CD14-positive monocyte (primary cell): ENCODE measurements at regions not wholly inside any gene's neighbourhood (a gene's known extent, or its start where the extent isn't known, plus 50 kb on each side); places are given as distances from the start of the nearest gene placed in this dataset.
"Not testable (repeated sequence)": the region's sequence is repeated elsewhere in the genome, so short reads cannot be mapped to it uniquely, and the experiment has no call there.

Source experiments
- DNase-seq, 3 donors: peaks; one replicate each; pipeline ENCODE4 v3.0.0-alpha.2; 2011 to 2022
- H2AFZ ChIP-seq: 2 replicates; pipeline ENCODE4 v1.6.0; 2012; ENCODE audit warnings: mild to moderate bottlenecking, low read depth, low read length, inconsistent platforms; ENCODE audit not compliant: insufficient read depth, poor library complexity, severe bottlenecking
- H3K27ac ChIP-seq, 2 donors: 1 replicate in 1 of 2; 2 replicates in 1 of 2; pipeline ENCODE4 v1.5.1; 2012 to 2013; ENCODE audit warnings: low read length in 2 of 2, control low read depth in 1 of 2, inconsistent platforms in 1 of 2, low read depth in 1 of 2, mild to moderate bottlenecking in 1 of 2
- H3K27me3 ChIP-seq, 2 donors: one replicate each; pipeline versions ENCODE4 v1.6.0 to v1.6.1; 2011 to 2013; ENCODE audit warnings: low read length in 2 of 2; ENCODE audit not compliant: control insufficient read depth in 2 of 2, insufficient read depth in 2 of 2
- H3K36me3 ChIP-seq, 2 donors: replicated peaks in 1 of 2; 1 replicate in 1 of 2; 2 replicates in 1 of 2; pipeline versions ENCODE4 v1.5.1 to v1.6.1; 2012 to 2013; ENCODE audit warnings: low read length in 2 of 2, control low read depth in 1 of 2, inconsistent platforms in 1 of 2, mild to moderate bottlenecking in 1 of 2; ENCODE audit not compliant: insufficient read depth in 2 of 2, control insufficient read depth in 1 of 2
- H3K4me1 ChIP-seq, 2 donors: 1 replicate in 1 of 2; 2 replicates in 1 of 2; pipeline versions ENCODE4 v1.5.1 to v1.6.1; 2012 to 2013; ENCODE audit warnings: low read length in 2 of 2, control low read depth in 1 of 2, inconsistent platforms in 1 of 2, mild to moderate bottlenecking in 1 of 2, moderate library complexity in 1 of 2; ENCODE audit not compliant: insufficient read depth in 2 of 2, control insufficient read depth in 1 of 2
- H3K4me2 ChIP-seq: replicated peaks from 2 replicates; pipeline ENCODE3; 2012; ENCODE audit warnings: low read length, moderate library complexity, mild to moderate bottlenecking; ENCODE audit not compliant: poor library complexity, severe bottlenecking; ENCODE audit errors: extremely low read depth
- H3K4me3 ChIP-seq, 3 experiments: fragments of 200-600 bp in 1 of 3; sonication (generic) in 1 of 3; replicated peaks in 1 of 3; 1 replicate in 2 of 3; 2 replicates in 1 of 3; pipeline ENCODE4 v1.5.1; 2011 to 2013; ENCODE audit warnings: low read length in 3 of 3, mild to moderate bottlenecking in 3 of 3, control low read depth in 2 of 3, low read depth in 2 of 3, inconsistent platforms in 1 of 3, moderate library complexity in 1 of 3
- H3K79me2 ChIP-seq: 2 replicates; pipeline ENCODE4 v1.6.0; 2012; ENCODE audit warnings: mild to moderate bottlenecking, control low read depth, inconsistent platforms, low read length, moderate library complexity; ENCODE audit not compliant: insufficient read depth
- H3K9ac ChIP-seq: 2 replicates; pipeline ENCODE4 v1.6.0; 2017; ENCODE audit warnings: low read length, mild to moderate bottlenecking; ENCODE audit not compliant: insufficient read depth, poor library complexity, severe bottlenecking
- H3K9me3 ChIP-seq, 2 donors: replicated peaks in 1 of 2; 1 replicate in 1 of 2; 2 replicates in 1 of 2; pipeline versions ENCODE4 v1.5.1 to v1.6.1; 2012 to 2013; ENCODE audit warnings: low read length in 2 of 2, control low read depth in 1 of 2; ENCODE audit not compliant: control insufficient read depth in 1 of 2, insufficient read depth in 1 of 2
- H4K20me1 ChIP-seq: 2 replicates; pipeline ENCODE4 v1.6.0; 2012; ENCODE audit warnings: mild to moderate bottlenecking, low read length, control low read depth, moderate library complexity; ENCODE audit not compliant: insufficient read depth
- H3K27ac Mint-ChIP-seq, 7 donors: one replicate each; pipeline ENCODE4 v1.8.0; 2020; ENCODE audit warnings: mild to moderate bottlenecking in 7 of 7, mixed read lengths in 7 of 7, moderate library complexity in 6 of 7, inconsistent platforms in 2 of 7
- H3K27me3 Mint-ChIP-seq, 3 donors: one replicate each; pipeline ENCODE4 v1.8.0; 2021 to 2022; ENCODE audit warnings: low read depth in 3 of 3, mild to moderate bottlenecking in 3 of 3, mixed read lengths in 3 of 3, moderate library complexity in 3 of 3, inconsistent platforms in 1 of 3
- H3K36me3 Mint-ChIP-seq, 2 donors: one replicate each; pipeline ENCODE4 v1.8.0; 2020; ENCODE audit warnings: mixed read lengths in 2 of 2, inconsistent platforms in 1 of 2, mild to moderate bottlenecking in 1 of 2
- H3K4me1 Mint-ChIP-seq: one replicate; pipeline ENCODE4 v1.8.0; 2020; ENCODE audit warnings: mild to moderate bottlenecking, mixed read lengths
- H3K4me3 Mint-ChIP-seq, 2 donors: one replicate each; pipeline ENCODE4 v1.8.0; 2020; ENCODE audit warnings: mild to moderate bottlenecking in 2 of 2, mixed read lengths in 2 of 2, moderate library complexity in 1 of 2
- H3K9me3 Mint-ChIP-seq, 7 donors: one replicate each; pipeline ENCODE4 v1.8.0; 2020 to 2022; ENCODE audit warnings: mixed read lengths in 7 of 7, mild to moderate bottlenecking in 6 of 7, moderate library complexity in 6 of 7, inconsistent platforms in 2 of 7
- WGBS: methylation state at CpG from one replicate; pipeline ENCODE4 v1.1.5; 2013; ENCODE audit warnings: missing lambda C conversion rate; ENCODE audit not compliant: insufficient coverage; 5-methylcytosine and 5-hydroxymethylcytosine counted together
- intact Hi-C, 2 donors: fragments of 100-400 bp; cut with micrococcal nuclease; formaldehyde crosslinking; loops; one replicate each; pipeline versions ENCODE4 v1.15.0 to v1.15.1; 2023
- TF ChIP-seq, protein P1 (sequence below): fragments of 200-600 bp; IDR thresholded peaks from one replicate; pipeline ENCODE4 v1.8.0; 2022; ENCODE audit warnings: antibody characterized with exemption, mild to moderate bottlenecking

DNA sequence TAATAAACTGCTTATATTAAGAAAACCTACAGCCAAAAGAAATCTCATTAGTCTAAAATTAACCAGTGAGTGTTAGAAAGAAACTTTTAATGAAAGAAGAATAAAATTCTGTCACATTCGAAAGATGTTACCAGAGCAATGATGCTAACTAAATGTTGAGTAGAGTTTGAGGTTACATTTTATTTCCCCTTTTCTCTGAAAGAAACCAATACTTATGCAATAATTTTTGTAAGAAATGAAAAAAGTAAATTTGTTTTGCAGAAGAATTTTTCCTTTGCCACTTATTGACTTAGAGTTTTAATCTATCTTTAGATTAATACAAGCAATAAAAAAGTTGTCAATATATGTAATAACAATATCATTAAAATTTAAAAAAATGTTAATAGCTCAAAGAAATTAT is 574.0 kb upstream of the GALNTL6 start:
- no peak overlapping the region for H3K27ac ChIP-seq
- no peak overlapping the region for H3K9ac ChIP-seq
- no peaks in the 10 kb centered on the region for H3K27me3 ChIP-seq
- Mint-ChIP-seq H3K4me1 (peaks cover 49% of the 10 kb centered on the region), H3K27ac (no peak overlapping the region), H3K9me3 (peaks cover 0 to 1% (median 0%) of the 10 kb centered on the region in 7 donors), H3K36me3 (no peaks in the 10 kb centered on the region), H3K4me3 (no peak overlapping the region), H3K27me3 (peaks cover 0 to 1% (median 0%) of the 10 kb centered on the region in 3 donors)
- no peaks in the 10 kb centered on the region for H3K79me2 ChIP-seq
- no peak overlapping the region for H3K4me3 ChIP-seq
- no peak overlapping the region for H2AFZ ChIP-seq
- H4K20me1 ChIP-seq: no peaks in the 10 kb centered on the region
- H3K4me2 ChIP-seq: no peak overlapping the region
- DNase-seq: peak in 1 of 3 donors; percentile 7
- intact Hi-C loops: no loop called here
- no peaks in the 10 kb centered on the region for H3K9me3 ChIP-seq
- TF ChIP-seq, protein P1, sequence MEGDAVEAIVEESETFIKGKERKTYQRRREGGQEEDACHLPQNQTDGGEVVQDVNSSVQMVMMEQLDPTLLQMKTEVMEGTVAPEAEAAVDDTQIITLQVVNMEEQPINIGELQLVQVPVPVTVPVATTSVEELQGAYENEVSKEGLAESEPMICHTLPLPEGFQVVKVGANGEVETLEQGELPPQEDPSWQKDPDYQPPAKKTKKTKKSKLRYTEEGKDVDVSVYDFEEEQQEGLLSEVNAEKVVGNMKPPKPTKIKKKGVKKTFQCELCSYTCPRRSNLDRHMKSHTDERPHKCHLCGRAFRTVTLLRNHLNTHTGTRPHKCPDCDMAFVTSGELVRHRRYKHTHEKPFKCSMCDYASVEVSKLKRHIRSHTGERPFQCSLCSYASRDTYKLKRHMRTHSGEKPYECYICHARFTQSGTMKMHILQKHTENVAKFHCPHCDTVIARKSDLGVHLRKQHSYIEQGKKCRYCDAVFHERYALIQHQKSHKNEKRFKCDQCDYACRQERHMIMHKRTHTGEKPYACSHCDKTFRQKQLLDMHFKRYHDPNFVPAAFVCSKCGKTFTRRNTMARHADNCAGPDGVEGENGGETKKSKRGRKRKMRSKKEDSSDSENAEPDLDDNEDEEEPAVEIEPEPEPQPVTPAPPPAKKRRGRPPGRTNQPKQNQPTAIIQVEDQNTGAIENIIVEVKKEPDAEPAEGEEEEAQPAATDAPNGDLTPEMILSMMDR: no peak
- no peaks in the 10 kb centered on the region for H3K36me3 ChIP-seq
- H3K4me1 ChIP-seq: peaks cover 33 to 43% of the 10 kb centered on the region in 2 donors
- WGBS: no CpG with 5 or more reads among the region's 1 CpG

DNA sequence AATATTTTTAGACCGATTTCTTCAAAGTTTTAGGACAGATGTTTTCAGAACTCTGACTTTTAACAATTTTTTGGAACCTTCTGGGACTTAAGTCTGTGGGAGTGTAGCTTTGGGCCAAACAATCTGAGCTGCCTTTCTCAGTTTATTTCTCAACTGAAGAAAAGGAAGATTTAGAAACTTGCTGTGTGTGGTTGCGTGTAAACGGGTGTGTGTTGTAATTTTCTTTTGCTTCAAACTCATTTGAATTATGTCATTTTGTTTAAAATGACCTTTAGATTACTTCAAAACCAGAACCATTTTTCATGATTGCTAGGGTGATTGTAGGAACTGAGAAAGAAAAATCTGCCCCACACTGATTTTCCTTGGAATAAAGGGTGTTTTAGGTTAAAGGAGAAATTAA is 577.7 kb upstream of the GALNTL6 start:
- Histone ChIP-seq H3K36me3 (no peaks in the 10 kb centered on the region), H3K27me3 (no peaks in the 10 kb centered on the region), H3K4me1 (peaks cover 26 to 37% of the 10 kb centered on the region in 2 donors), H3K79me2 (no peaks in the 10 kb centered on the region), H3K4me2 (no peak overlapping the region), H2AFZ (no peak overlapping the region), H3K9ac (no peak overlapping the region), H3K4me3 (no peak overlapping the region), H4K20me1 (no peaks in the 10 kb centered on the region), H3K27ac (peak overlapping the region in 1 of 2 donors; percentile 58), H3K9me3 (no peaks in the 10 kb centered on the region)
- no peak overlapping the region for H3K4me3 Mint-ChIP-seq
- DNase-seq: peak; percentile 12 to 19 (median 17)
- peak overlapping the region; percentile 34 to 91 (median 74) for H3K27ac Mint-ChIP-seq
- TF ChIP-seq, protein P1: no peak
- no CpG with 5 or more reads among the region's 3 CpGs for WGBS
- peaks cover 0 to 5% (median 3%) of the 10 kb centered on the region in 7 donors for H3K9me3 Mint-ChIP-seq
- H3K36me3 Mint-ChIP-seq: no peaks in the 10 kb centered on the region
- no peaks in the 10 kb centered on the region for H3K27me3 Mint-ChIP-seq
- intact Hi-C loops: no loop called here
- peaks cover 37% of the 10 kb centered on the region for H3K4me1 Mint-ChIP-seq

DNA sequence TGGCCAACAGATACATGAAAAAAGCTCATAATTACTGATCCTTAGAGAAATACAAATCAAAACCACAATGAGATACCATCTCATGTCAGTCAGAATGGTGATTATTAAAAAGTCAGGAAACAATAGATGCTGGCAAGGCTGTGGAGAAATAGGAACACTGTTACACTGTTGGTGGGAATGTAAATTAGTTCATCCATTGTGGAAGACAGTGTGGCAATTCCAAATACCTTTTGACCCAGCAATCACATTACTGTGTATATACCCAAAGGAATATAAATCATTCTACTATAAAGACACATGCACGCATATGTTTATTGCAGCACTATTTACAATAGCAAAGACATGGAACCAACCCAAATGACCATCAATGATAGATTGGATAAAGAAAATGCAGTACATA is 583.9 kb upstream of the GALNTL6 start:
- intact Hi-C loops, H2AFZ ChIP-seq, H3K27me3 Mint-ChIP-seq, H3K36me3 Mint-ChIP-seq, DNase-seq, H3K27me3 ChIP-seq, H3K9me3 ChIP-seq, H4K20me1 ChIP-seq, H3K9ac ChIP-seq, H3K79me2 ChIP-seq, H3K4me3 Mint-ChIP-seq, H3K4me1 Mint-ChIP-seq, H3K27ac ChIP-seq, H3K4me3 ChIP-seq, H3K4me2 ChIP-seq, H3K9me3 Mint-ChIP-seq, H3K4me1 ChIP-seq, H3K36me3 ChIP-seq, H3K27ac Mint-ChIP-seq: not testable (repeated sequence)
- WGBS: no CpG with 5 or more reads among the region's 1 CpG
